PC-9 (cell line): ENCODE measurements at regions not wholly inside any gene's neighbourhood (a gene's known extent, or its start where the extent isn't known, plus 50 kb on each side); places are given as distances from the start of the nearest gene placed in this dataset.

Source experiments
- BruUV-seq: library from RNA; stranded (reverse); fragments of 400-500 nt; replicated peaks from 2 replicates; lab custom pipeline; 2021; lab: Mats Ljungman, UMichigan
- CTCF ChIA-PET: fragments of 300-600 bp; sonication (Branson Sonifier 250); formaldehyde crosslinking; loops from one replicate; lab custom pipeline; 2022; ENCODE audit warnings: antibody characterized with exemption; lab: Charles Lee
- POLR2A ChIA-PET: fragments of 300-600 bp; sonication (Branson Sonifier 250); formaldehyde crosslinking; loops from one replicate; lab custom pipeline; 2022; ENCODE audit warnings: antibody characterized with exemption; ENCODE audit not compliant: unreplicated experiment; lab: Charles Lee
- DNase-seq, 2 experiments: peaks; one replicate each; pipeline versions ENCODE4 v3.0.0 to v3.0.0-alpha.2; 2015 to 2022; ENCODE audit warnings: mixed read lengths in 1 of 2
- H2AFZ ChIP-seq: fragments of 200-600 bp; sonication (generic); 2 replicates; pipeline ENCODE4 v1.8.1; 2017; ENCODE audit warnings: antibody characterized with exemption
- H3F3A ChIP-seq: fragments of 200-600 bp; sonication (generic); 2 replicates; pipeline ENCODE4 v1.8.1; 2017; ENCODE audit warnings: antibody characterized with exemption, mild to moderate bottlenecking, low read depth; ENCODE audit not compliant: insufficient read depth
- H3K27ac ChIP-seq: fragments of 200-600 bp; sonication (generic); 2 replicates; pipeline ENCODE4 v1.6.1; 2016; ENCODE audit warnings: mixed run types
- H3K27me3 ChIP-seq: fragments of 200-600 bp; sonication (generic); 2 replicates; pipeline ENCODE4 v1.6.1; 2016; ENCODE audit warnings: low read depth, mixed run types; ENCODE audit not compliant: insufficient read depth
- H3K36me3 ChIP-seq: fragments of 200-600 bp; sonication (generic); 2 replicates; pipeline ENCODE4 v1.6.1; 2016; ENCODE audit warnings: low read depth, mixed run types
- H3K4me1 ChIP-seq: fragments of 200-600 bp; sonication (generic); replicated peaks from 2 replicates; pipeline ENCODE4 v1.6.1; 2016; ENCODE audit warnings: mixed run types; ENCODE audit not compliant: insufficient read depth
- H3K4me2 ChIP-seq: fragments of 200-600 bp; sonication (generic); 2 replicates; pipeline ENCODE4 v1.6.1; 2017; ENCODE audit warnings: mixed run types
- H3K4me3 ChIP-seq: fragments of 200-600 bp; sonication (generic); 2 replicates; pipeline ENCODE4 v1.6.1; 2016; ENCODE audit warnings: mixed run types
- H3K79me2 ChIP-seq: fragments of 200-600 bp; sonication (generic); 2 replicates; pipeline ENCODE4 v1.6.1; 2017; ENCODE audit warnings: low read depth, mixed run types
- H3K9me2 ChIP-seq: fragments of 200-600 bp; sonication (generic); 2 replicates; pipeline ENCODE4 v1.8.1; 2017; ENCODE audit warnings: mild to moderate bottlenecking; ENCODE audit not compliant: insufficient read depth
- H3K9me3 ChIP-seq: fragments of 200-600 bp; sonication (generic); 2 replicates; pipeline ENCODE4 v1.8.1; 2016; ENCODE audit warnings: low read depth; ENCODE audit not compliant: insufficient read depth
- H4K20me1 ChIP-seq: fragments of 200-600 bp; sonication (generic); 2 replicates; pipeline ENCODE4 v1.8.1; 2017; ENCODE audit not compliant: insufficient read depth
- EZH2 ChIP-seq: fragments of 200-600 bp; sonication (generic); IDR thresholded peaks from 2 replicates; pipeline ENCODE4 v1.8.0; 2017; ENCODE audit warnings: antibody characterized with exemption, low read depth
- intact Hi-C: fragments of 100-400 bp; cut with micrococcal nuclease; formaldehyde crosslinking; loops from one replicate; pipeline ENCODE4 v1.10.0; 2022; ENCODE audit not compliant: unreplicated experiment
- TF ChIP-seq, protein P1 (sequence below): fragments of 200-600 bp; sonication (generic); conservative IDR thresholded peaks from 2 replicates; pipeline ENCODE4 v1.6.1; 2017; ENCODE audit warnings: mixed run types, antibody characterized with exemption, mild to moderate bottlenecking, moderate library complexity

DNA sequence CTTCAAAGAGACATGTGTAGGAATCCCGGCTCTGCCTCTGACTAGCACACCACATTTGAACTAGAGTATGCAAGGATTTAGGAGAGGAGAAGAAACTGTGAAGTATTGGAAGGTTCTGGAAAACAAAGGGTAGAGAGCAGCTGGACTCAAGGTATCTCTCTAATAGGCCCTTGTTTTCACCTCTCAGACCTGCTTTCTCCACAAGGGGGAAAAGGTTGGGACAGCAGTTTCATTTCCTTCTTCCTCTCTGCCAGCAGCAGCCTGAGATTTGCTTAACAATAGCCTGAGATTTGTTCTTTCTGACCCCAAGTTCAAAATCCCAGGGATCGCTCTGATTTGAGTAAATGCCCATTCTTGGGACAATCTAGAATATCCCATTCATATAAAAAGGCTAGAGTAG lies 430.6 kb upstream of the MCTP2 start:
- Histone ChIP-seq H3F3A (no peaks in the 10 kb centered on the region), H3K9me2 (no peaks in the 10 kb centered on the region), H3K27me3 (peaks cover 10% of the 10 kb centered on the region; the same call in 1 of the 2 replicates), H3K36me3 (no peaks in the 10 kb centered on the region), H4K20me1 (no peaks in the 10 kb centered on the region), H2AFZ (no peak overlapping the region), H3K9me3 (no peaks in the 10 kb centered on the region), H3K79me2 (no peaks in the 10 kb centered on the region), H3K4me3 (no peak overlapping the region), H3K27ac (no peak overlapping the region), H3K4me2 (no peak overlapping the region), H3K4me1 (no peaks in the 10 kb centered on the region)
- DNase-seq = no peak
- no TSS peak for BruUV-seq
- intact Hi-C loops = no loop called here
- ChIA-PET POLR2A (no interaction called here), CTCF (no interaction called here)
- TF ChIP-seq, protein P1, sequence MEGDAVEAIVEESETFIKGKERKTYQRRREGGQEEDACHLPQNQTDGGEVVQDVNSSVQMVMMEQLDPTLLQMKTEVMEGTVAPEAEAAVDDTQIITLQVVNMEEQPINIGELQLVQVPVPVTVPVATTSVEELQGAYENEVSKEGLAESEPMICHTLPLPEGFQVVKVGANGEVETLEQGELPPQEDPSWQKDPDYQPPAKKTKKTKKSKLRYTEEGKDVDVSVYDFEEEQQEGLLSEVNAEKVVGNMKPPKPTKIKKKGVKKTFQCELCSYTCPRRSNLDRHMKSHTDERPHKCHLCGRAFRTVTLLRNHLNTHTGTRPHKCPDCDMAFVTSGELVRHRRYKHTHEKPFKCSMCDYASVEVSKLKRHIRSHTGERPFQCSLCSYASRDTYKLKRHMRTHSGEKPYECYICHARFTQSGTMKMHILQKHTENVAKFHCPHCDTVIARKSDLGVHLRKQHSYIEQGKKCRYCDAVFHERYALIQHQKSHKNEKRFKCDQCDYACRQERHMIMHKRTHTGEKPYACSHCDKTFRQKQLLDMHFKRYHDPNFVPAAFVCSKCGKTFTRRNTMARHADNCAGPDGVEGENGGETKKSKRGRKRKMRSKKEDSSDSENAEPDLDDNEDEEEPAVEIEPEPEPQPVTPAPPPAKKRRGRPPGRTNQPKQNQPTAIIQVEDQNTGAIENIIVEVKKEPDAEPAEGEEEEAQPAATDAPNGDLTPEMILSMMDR = no peak
- no peak for TF ChIP-seq EZH2

DNA sequence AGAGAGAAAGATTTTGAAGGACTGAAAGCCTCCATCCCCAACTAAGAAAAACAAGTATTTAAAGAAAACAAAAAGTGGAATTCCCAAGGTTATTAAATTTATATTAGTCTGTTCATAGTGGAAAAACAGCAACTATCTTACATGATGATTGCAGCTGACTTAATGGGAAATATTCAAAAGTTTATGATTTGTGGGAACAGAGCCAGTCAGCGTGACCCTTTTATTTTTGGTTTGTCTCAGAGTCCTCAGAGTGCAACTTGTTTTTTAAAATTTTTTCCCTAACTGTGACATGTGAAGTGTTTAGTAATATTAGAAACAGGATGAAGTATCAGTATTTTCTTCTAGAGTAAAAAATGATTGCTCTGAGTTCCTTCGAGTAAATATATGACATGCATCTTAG lies 441.9 kb upstream of the MCTP2 start:
- TF ChIP-seq, protein P1 = no peak
- no peak for TF ChIP-seq EZH2
- BruUV-seq = no TSS peak
- no peaks in the 10 kb centered on the region for H3K9me3 ChIP-seq
- no peaks in the 10 kb centered on the region for H4K20me1 ChIP-seq
- H3K27me3 ChIP-seq = no peaks in the 10 kb centered on the region
- H3K27ac ChIP-seq = no peak overlapping the region
- ChIA-PET CTCF (no interaction called here), POLR2A (no interaction called here)
- intact Hi-C loops = no loop called here
- H3K4me2 ChIP-seq = no peak overlapping the region
- no peaks in the 10 kb centered on the region for H3K79me2 ChIP-seq
- no peaks in the 10 kb centered on the region for H3K4me1 ChIP-seq
- no peaks in the 10 kb centered on the region for H3K36me3 ChIP-seq
- H3K4me3 ChIP-seq = no peak overlapping the region
- no peak for DNase-seq
- no peaks in the 10 kb centered on the region for H3K9me2 ChIP-seq
- no peak overlapping the region for H2AFZ ChIP-seq
- no peaks in the 10 kb centered on the region for H3F3A ChIP-seq

DNA sequence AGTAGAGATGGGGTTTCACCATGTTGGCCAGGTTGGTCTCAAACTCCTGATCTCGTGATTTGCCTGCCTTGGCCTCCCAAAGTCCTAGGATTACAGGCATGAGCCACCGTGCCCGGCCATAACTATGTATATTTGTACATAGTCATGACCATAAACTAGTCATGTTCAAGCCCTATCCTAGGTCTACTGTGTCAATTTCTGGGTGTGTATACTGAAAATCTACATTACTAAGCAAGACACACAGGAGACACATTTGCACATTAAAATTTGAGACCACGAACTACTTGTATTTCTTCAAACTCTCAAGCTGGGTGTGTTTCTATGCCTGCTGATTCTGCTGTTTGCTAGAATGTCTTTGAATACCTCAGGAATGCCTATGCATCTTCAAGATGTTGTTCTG lies 451.3 kb upstream of the MCTP2 start:
- Histone ChIP-seq H3F3A (no peaks in the 10 kb centered on the region), H3K27ac (no peak overlapping the region), H3K9me2 (no peaks in the 10 kb centered on the region), H3K9me3 (no peaks in the 10 kb centered on the region), H4K20me1 (no peaks in the 10 kb centered on the region), H3K4me3 (no peak overlapping the region), H3K36me3 (no peaks in the 10 kb centered on the region), H3K27me3 (peaks cover 16% of the 10 kb centered on the region; the same call in 1 of the 2 replicates), H2AFZ (no peak overlapping the region), H3K79me2 (no peaks in the 10 kb centered on the region), H3K4me2 (no peak overlapping the region), H3K4me1 (no peaks in the 10 kb centered on the region)
- ChIA-PET CTCF (no interaction called here), POLR2A (no interaction called here)
- DNase-seq = no peak
- no TSS peak for BruUV-seq
- intact Hi-C loops = no loop called here
- no peak for TF ChIP-seq EZH2
- TF ChIP-seq, protein P1 = no peak
